ENCODE measurements at regions not wholly inside any gene's neighbourhood (a gene's known extent, or its start where the extent isn't known, plus 50 kb on each side); places are given as distances from the start of the nearest gene placed in this dataset.

DNA sequence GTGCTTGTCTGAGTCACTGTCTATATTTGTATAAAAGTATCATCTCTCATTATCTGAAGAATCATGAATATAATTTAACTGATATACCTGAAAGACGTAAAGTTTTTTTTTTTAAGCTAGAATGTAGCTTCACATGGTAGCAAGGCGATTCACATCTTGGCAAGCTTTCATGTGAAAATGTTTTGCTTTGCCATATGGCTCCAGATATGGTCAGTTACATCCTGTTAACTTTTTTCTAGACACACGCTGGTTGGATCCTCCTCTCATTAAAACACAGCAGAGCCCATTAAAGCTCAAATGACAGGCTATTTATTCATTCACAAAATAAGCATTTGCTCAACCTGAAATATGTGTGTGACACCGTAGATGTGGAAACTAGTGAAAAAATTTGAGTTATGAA, 412.8 kb downstream of the KIF2B start:
- H2BK15ac ChIP-seq (ENCODE audit: low read depth, poor library complexity, severe bottlenecking) = no peak overlapping the region
- no peak overlapping the region for H3K4me3 ChIP-seq (ENCODE audit: insufficient read depth in 1 of 2, low read depth in 1 of 2, low read length in 2 of 2)
- no peak overlapping the region for H3K4ac ChIP-seq (ENCODE audit: low read depth in 1 of 2, low read length in 2 of 2)
- peaks cover 2% of the 10 kb centered on the region for H3K9me3 ChIP-seq (ENCODE audit: control insufficient read depth, low read length)
- no peak overlapping the region for H3K23ac ChIP-seq (ENCODE audit: low read length in 2 of 2)
- H4K8ac ChIP-seq (ENCODE audit: low read length) = no peak overlapping the region
- H3K9ac ChIP-seq (ENCODE audit: low read length) = no peak overlapping the region
- no peak overlapping the region for H4K91ac ChIP-seq (ENCODE audit: low read length)
- no peaks in the 10 kb centered on the region for H3K4me1 ChIP-seq (ENCODE audit: control insufficient read depth, insufficient read depth, low read depth, low read length)
- no peak overlapping the region for H3K27ac ChIP-seq (ENCODE audit: low read length, poor library complexity, severe bottlenecking)
- H3K18ac ChIP-seq (ENCODE audit: low read depth in 1 of 2, low read length in 2 of 2) = no peak overlapping the region
- no peaks in the 10 kb centered on the region for H3K36me3 ChIP-seq (ENCODE audit: control insufficient read depth in 1 of 2, insufficient read depth in 2 of 2, low read depth in 1 of 2, low read length in 2 of 2)
- no peak overlapping the region for H2AFZ ChIP-seq (ENCODE audit: low read depth, low read length)
- no peak overlapping the region for H2AK5ac ChIP-seq (ENCODE audit: low read length, severe bottlenecking)
- H2BK120ac ChIP-seq (ENCODE audit: low read depth, low read length) = no peak overlapping the region
- no peaks in the 10 kb centered on the region for H3K27me3 ChIP-seq (ENCODE audit: control insufficient read depth in 1 of 2, insufficient read depth in 1 of 2, low read length in 2 of 2)
- DNase-seq = no peak
- WGBS = 54% methylated on average over 4 of the region's 4 CpGs
- H3K4me2 ChIP-seq (ENCODE audit: low read length, poor library complexity, severe bottlenecking) = no peak overlapping the region
- no peak overlapping the region for H2BK12ac ChIP-seq (ENCODE audit: low read length in 2 of 2)
- H3K14ac ChIP-seq (ENCODE audit: low read length in 2 of 2) = no peak overlapping the region
- H2BK5ac ChIP-seq (ENCODE audit: low read depth, low read length, poor library complexity, severe bottlenecking) = no peak overlapping the region
- H3K79me1 ChIP-seq (replicated peaks; ENCODE audit: low read length, poor library complexity, severe bottlenecking) = no peaks in the 10 kb centered on the region

DNA sequence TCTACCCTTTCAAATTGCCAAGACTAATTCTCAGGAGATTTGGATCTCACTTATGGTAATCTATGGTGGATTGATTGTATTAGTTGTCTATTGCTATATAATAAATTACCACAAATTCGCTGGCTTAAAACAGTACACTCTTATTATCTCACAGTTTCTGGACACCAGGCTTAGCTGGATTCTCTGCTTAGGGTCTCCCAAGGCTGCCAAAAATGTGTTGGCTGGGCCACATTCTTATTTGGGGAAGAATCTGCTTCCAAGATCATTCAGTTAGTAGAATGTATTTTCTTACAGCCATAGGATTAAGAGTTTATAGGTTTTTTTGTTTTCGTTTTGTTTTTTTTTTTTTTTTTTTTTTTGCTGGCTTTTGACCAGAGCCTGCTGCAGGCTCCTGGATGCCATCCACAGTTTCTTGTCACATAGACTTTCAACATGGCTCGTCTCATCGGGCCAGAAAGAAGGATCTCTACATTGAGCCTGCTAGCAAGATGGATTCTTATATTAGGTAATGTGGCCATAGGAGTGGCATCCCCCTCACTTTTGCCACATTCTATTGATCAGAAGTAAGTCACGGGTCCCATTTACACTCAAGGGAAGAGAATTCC, 415.3 kb downstream of the KIF2B start:
- Histone ChIP-seq H4K91ac (ENCODE audit: low read length) (no peak overlapping the region), H3K9me3 (ENCODE audit: control insufficient read depth, low read length) (peaks cover 9% of the 10 kb centered on the region), H3K9ac (ENCODE audit: low read length) (no peak overlapping the region), H3K18ac (ENCODE audit: low read depth in 1 of 2, low read length in 2 of 2) (no peak overlapping the region), H2BK5ac (ENCODE audit: low read depth, low read length, poor library complexity, severe bottlenecking) (no peak overlapping the region), H3K4me1 (ENCODE audit: control insufficient read depth, insufficient read depth, low read depth, low read length) (no peaks in the 10 kb centered on the region), H3K27me3 (ENCODE audit: control insufficient read depth in 1 of 2, insufficient read depth in 1 of 2, low read length in 2 of 2) (no peaks in the 10 kb centered on the region), H2BK15ac (ENCODE audit: low read depth, poor library complexity, severe bottlenecking) (no peak overlapping the region), H3K4me3 (ENCODE audit: insufficient read depth in 1 of 2, low read depth in 1 of 2, low read length in 2 of 2) (no peak overlapping the region), H3K36me3 (ENCODE audit: control insufficient read depth in 1 of 2, insufficient read depth in 2 of 2, low read depth in 1 of 2, low read length in 2 of 2) (no peaks in the 10 kb centered on the region), H2AK5ac (ENCODE audit: low read length, severe bottlenecking) (no peak overlapping the region), H2AFZ (ENCODE audit: low read depth, low read length) (no peak overlapping the region), H2BK12ac (ENCODE audit: low read length in 2 of 2) (no peak overlapping the region), H3K4me2 (ENCODE audit: low read length, poor library complexity, severe bottlenecking) (no peak overlapping the region), H3K4ac (ENCODE audit: low read depth in 1 of 2, low read length in 2 of 2) (no peak overlapping the region), H4K8ac (ENCODE audit: low read length) (no peak overlapping the region), H3K27ac (ENCODE audit: low read length, poor library complexity, severe bottlenecking) (no peak overlapping the region), H3K23ac (ENCODE audit: low read length in 2 of 2) (no peak overlapping the region), H3K14ac (ENCODE audit: low read length in 2 of 2) (no peak overlapping the region), H3K79me1 (replicated peaks; ENCODE audit: low read length, poor library complexity, severe bottlenecking) (no peaks in the 10 kb centered on the region), H2BK120ac (ENCODE audit: low read depth, low read length) (no peak overlapping the region)
- WGBS = 97% methylated on average over 3 of the region's 5 CpGs
- no peak for DNase-seq

DNA sequence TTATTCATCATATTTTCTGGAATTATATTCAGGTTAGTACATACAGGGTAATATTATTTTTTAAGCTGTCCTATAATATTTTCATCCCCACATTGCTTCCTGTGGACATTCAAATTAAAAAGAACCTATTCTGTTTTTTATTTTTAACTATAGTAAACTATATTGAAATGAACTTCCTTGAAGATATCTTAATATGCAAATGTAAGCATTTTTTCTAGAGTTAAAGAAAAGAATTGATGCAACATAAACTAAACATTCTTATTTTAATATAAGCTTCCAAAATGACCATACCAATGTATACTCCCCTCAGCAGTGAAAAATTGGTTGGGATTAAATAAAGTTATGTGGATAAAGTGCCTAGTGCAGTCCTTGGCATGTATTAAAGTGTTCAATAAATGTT, 416.6 kb downstream of the KIF2B start:
- Histone ChIP-seq H2BK12ac (ENCODE audit: low read length in 2 of 2) (no peak overlapping the region), H3K18ac (ENCODE audit: low read depth in 1 of 2, low read length in 2 of 2) (no peak overlapping the region), H3K14ac (ENCODE audit: low read length in 2 of 2) (no peak overlapping the region), H2AFZ (ENCODE audit: low read depth, low read length) (no peak overlapping the region), H3K27ac (ENCODE audit: low read length, poor library complexity, severe bottlenecking) (no peak overlapping the region), H3K4me1 (ENCODE audit: control insufficient read depth, insufficient read depth, low read depth, low read length) (no peaks in the 10 kb centered on the region), H2AK5ac (ENCODE audit: low read length, severe bottlenecking) (no peak overlapping the region), H2BK120ac (ENCODE audit: low read depth, low read length) (no peak overlapping the region), H3K9ac (ENCODE audit: low read length) (no peak overlapping the region), H3K9me3 (ENCODE audit: control insufficient read depth, low read length) (peaks cover 17% of the 10 kb centered on the region), H3K27me3 (ENCODE audit: control insufficient read depth in 1 of 2, insufficient read depth in 1 of 2, low read length in 2 of 2) (no peaks in the 10 kb centered on the region), H3K4me3 (ENCODE audit: insufficient read depth in 1 of 2, low read depth in 1 of 2, low read length in 2 of 2) (no peak overlapping the region), H4K91ac (ENCODE audit: low read length) (no peak overlapping the region), H3K36me3 (ENCODE audit: control insufficient read depth in 1 of 2, insufficient read depth in 2 of 2, low read depth in 1 of 2, low read length in 2 of 2) (no peaks in the 10 kb centered on the region), H2BK15ac (ENCODE audit: low read depth, poor library complexity, severe bottlenecking) (no peak overlapping the region), H4K8ac (ENCODE audit: low read length) (no peak overlapping the region), H3K4ac (ENCODE audit: low read depth in 1 of 2, low read length in 2 of 2) (no peak overlapping the region), H3K79me1 (replicated peaks; ENCODE audit: low read length, poor library complexity, severe bottlenecking) (no peaks in the 10 kb centered on the region), H3K23ac (ENCODE audit: low read length in 2 of 2) (no peak overlapping the region), H3K4me2 (ENCODE audit: low read length, poor library complexity, severe bottlenecking) (no peak overlapping the region), H2BK5ac (ENCODE audit: low read depth, low read length, poor library complexity, severe bottlenecking) (no peak overlapping the region)
- no peak for DNase-seq

DNA sequence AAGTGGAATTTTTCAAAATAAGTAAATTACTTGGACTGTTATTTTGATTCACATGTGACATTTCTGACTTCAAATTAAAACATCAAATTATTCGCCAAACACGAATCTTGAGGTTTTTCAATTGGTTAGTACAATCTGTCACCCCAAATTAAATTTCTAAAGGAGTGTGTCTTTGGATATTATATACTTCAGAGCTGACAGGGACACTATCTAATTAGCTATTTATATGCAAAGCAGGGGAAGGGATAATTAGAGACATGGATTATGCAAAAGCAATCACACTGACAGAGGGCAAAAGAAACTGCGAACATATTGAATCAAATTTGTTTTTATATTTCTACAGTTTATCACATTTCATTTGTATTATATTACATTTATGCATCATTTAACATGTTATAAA, 433.0 kb downstream of the KIF2B start:
- no peak overlapping the region for H2BK15ac ChIP-seq (ENCODE audit: low read depth, poor library complexity, severe bottlenecking)
- H3K9me3 ChIP-seq (ENCODE audit: control insufficient read depth, low read length) = peaks cover 19% of the 10 kb centered on the region
- no peak overlapping the region for H2BK120ac ChIP-seq (ENCODE audit: low read depth, low read length)
- H3K4me2 ChIP-seq (ENCODE audit: low read length, poor library complexity, severe bottlenecking) = no peak overlapping the region
- no peak overlapping the region for H3K9ac ChIP-seq (ENCODE audit: low read length)
- no peak overlapping the region for H3K23ac ChIP-seq (ENCODE audit: low read length in 2 of 2)
- H3K27me3 ChIP-seq (ENCODE audit: control insufficient read depth in 1 of 2, insufficient read depth in 1 of 2, low read length in 2 of 2) = no peaks in the 10 kb centered on the region
- H3K18ac ChIP-seq (ENCODE audit: low read depth in 1 of 2, low read length in 2 of 2) = no peak overlapping the region
- H3K4me3 ChIP-seq (ENCODE audit: insufficient read depth in 1 of 2, low read depth in 1 of 2, low read length in 2 of 2) = no peak overlapping the region
- no peak overlapping the region for H3K4ac ChIP-seq (ENCODE audit: low read depth in 1 of 2, low read length in 2 of 2)
- no peak overlapping the region for H2AFZ ChIP-seq (ENCODE audit: low read depth, low read length)
- no peaks in the 10 kb centered on the region for H3K36me3 ChIP-seq (ENCODE audit: control insufficient read depth in 1 of 2, insufficient read depth in 2 of 2, low read depth in 1 of 2, low read length in 2 of 2)
- H2BK5ac ChIP-seq (ENCODE audit: low read depth, low read length, poor library complexity, severe bottlenecking) = no peak overlapping the region
- no peak overlapping the region for H3K27ac ChIP-seq (ENCODE audit: low read length, poor library complexity, severe bottlenecking)
- no peaks in the 10 kb centered on the region for H3K79me1 ChIP-seq (replicated peaks; ENCODE audit: low read length, poor library complexity, severe bottlenecking)
- no CpG with 5 or more reads among the region's 3 CpGs for WGBS
- H4K91ac ChIP-seq (ENCODE audit: low read length) = no peak overlapping the region
- H3K14ac ChIP-seq (ENCODE audit: low read length in 2 of 2) = no peak overlapping the region
- no peak for DNase-seq
- H4K8ac ChIP-seq (ENCODE audit: low read length) = no peak overlapping the region
- no peaks in the 10 kb centered on the region for H3K4me1 ChIP-seq (ENCODE audit: control insufficient read depth, insufficient read depth, low read depth, low read length)
- H2AK5ac ChIP-seq (ENCODE audit: low read length, severe bottlenecking) = no peak overlapping the region
- no peak overlapping the region for H2BK12ac ChIP-seq (ENCODE audit: low read length in 2 of 2)
